ENCODE measurements at regions not wholly inside any gene's neighbourhood (a gene's known extent, or its start where the extent isn't known, plus 50 kb on each side); places are given as distances from the start of the nearest gene placed in this dataset.

DNA sequence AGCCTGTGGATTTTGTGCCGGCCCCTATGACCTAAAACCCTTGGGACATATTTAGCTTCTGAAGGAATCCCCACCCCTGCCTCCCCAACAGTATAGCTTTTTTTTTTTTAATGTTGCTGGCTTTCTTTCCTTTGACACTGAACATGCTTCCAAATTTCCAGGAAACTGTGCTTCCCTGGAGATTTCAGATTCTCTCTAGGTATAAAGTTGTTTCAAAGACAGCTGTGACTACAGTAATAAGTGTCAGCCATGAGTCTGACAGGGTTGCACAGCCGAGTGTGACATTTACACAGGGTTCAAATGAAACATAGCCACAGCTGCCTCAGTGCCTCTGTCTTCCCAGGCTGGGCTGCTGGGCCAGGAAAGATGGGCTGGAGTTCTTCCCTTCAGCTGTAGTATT, 466.6 kb upstream of the COBL start:
- no peak overlapping the region for H3K27ac ChIP-seq

DNA sequence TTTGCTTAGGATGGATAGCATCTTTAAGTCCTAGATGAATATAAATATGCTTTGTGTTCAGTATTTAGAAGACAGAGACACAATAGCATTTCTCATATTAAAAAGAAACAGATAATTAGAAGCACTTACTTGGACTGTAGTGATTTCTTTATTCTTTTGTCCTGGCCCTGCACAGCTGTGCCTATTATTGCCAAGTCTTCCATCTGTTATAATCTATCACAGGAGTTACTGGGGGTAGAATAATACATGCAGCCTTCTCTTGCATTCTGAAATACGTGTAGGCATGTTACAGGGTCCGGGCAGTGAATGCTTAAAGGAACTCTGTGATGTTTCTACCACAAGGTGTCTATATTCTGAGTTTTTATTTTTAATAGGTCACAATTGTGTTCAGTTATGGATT, 461.5 kb upstream of the COBL start:
- no peaks in the 10 kb centered on the region for H3K36me3 ChIP-seq
- no peaks in the 10 kb centered on the region for H3K9me3 ChIP-seq
- no peaks in the 10 kb centered on the region for H3K27me3 ChIP-seq (ENCODE audit: low read depth)
- H3K4me3 ChIP-seq: no peak overlapping the region
- ATAC-seq: no peak
- TF ChIP-seq, protein P1, sequence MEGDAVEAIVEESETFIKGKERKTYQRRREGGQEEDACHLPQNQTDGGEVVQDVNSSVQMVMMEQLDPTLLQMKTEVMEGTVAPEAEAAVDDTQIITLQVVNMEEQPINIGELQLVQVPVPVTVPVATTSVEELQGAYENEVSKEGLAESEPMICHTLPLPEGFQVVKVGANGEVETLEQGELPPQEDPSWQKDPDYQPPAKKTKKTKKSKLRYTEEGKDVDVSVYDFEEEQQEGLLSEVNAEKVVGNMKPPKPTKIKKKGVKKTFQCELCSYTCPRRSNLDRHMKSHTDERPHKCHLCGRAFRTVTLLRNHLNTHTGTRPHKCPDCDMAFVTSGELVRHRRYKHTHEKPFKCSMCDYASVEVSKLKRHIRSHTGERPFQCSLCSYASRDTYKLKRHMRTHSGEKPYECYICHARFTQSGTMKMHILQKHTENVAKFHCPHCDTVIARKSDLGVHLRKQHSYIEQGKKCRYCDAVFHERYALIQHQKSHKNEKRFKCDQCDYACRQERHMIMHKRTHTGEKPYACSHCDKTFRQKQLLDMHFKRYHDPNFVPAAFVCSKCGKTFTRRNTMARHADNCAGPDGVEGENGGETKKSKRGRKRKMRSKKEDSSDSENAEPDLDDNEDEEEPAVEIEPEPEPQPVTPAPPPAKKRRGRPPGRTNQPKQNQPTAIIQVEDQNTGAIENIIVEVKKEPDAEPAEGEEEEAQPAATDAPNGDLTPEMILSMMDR (IDR thresholded peaks at IDR 0.05): no peak
- intact Hi-C loops (cut with DNase I): no loop called here
- DNase-seq: no peak
- no peaks in the 10 kb centered on the region for H3K4me1 ChIP-seq
- H3K27ac ChIP-seq: no peak overlapping the region

More for the DNA sequence above, 466.6 kb upstream of the COBL start:
- Histone ChIP-seq H3K27me3 (ENCODE audit: low read depth) (no peaks in the 10 kb centered on the region), H3K4me1 (no peaks in the 10 kb centered on the region), H3K9me3 (no peaks in the 10 kb centered on the region), H3K36me3 (no peaks in the 10 kb centered on the region), H3K4me3 (no peak overlapping the region)
- intact Hi-C loops (cut with DNase I): no loop called here
- DNase-seq: no peak
- TF ChIP-seq, protein P1 (IDR thresholded peaks at IDR 0.05): no peak
- no peak for ATAC-seq

GRCh38 chr7:51774178-51774577, 457.6 kb upstream of the COBL start:
- H3K36me3 ChIP-seq: no peaks in the 10 kb centered on the region
- intact Hi-C loops (cut with DNase I): no loop called here
- ATAC-seq: no peak
- no peaks in the 10 kb centered on the region for H3K27me3 ChIP-seq (ENCODE audit: low read depth)
- H3K4me1 ChIP-seq: no peaks in the 10 kb centered on the region
- no peak for DNase-seq
- TF ChIP-seq, protein P1 (IDR thresholded peaks at IDR 0.05): no peak
- no peak overlapping the region for H3K4me3 ChIP-seq
- H3K9me3 ChIP-seq: no peaks in the 10 kb centered on the region
- H3K27ac ChIP-seq: no peak overlapping the region

- no peak for ATAC-seq
- TF ChIP-seq, protein P1 (IDR thresholded peaks at IDR 0.05): no peak
- Histone ChIP-seq H3K4me3 (no peak overlapping the region), H3K36me3 (no peaks in the 10 kb centered on the region), H3K27ac (no peak overlapping the region), H3K9me3 (no peaks in the 10 kb centered on the region), H3K27me3 (ENCODE audit: low read depth) (no peaks in the 10 kb centered on the region), H3K4me1 (no peaks in the 10 kb centered on the region)
- intact Hi-C loops (cut with DNase I): no loop called here
- no peak for DNase-seq
Measured at GRCh38 chr7:51772190-51772589, 455.6 kb upstream of the COBL start.

DNA sequence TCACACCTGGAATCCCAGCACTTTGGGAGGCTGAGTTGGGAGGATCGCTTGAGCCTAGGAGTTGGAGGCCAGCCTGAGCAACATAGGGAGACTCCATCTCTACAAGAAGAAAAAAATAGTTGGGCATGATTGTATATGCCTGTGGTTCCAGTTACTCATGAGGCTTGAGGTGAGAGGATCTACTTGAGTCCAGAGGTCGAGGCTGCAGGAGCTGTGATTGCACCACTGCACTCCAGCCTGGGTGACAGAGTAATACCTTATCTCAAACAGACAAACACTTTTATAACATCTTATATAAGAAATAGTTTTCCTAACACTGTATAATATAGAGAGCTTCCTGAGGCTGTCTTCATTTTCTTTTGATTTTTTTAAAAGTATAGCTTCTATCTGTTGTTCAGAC, 448.4 kb upstream of the COBL start:
- Histone ChIP-seq H3K27ac (no peak overlapping the region), H3K9me3 (no peaks in the 10 kb centered on the region), H3K36me3 (no peaks in the 10 kb centered on the region), H3K4me3 (no peak overlapping the region), H3K27me3 (ENCODE audit: low read depth) (no peaks in the 10 kb centered on the region), H3K4me1 (no peaks in the 10 kb centered on the region)
- TF ChIP-seq, protein P1 (IDR thresholded peaks at IDR 0.05): no peak
- ATAC-seq (no peak), DNase-seq (no peak)
- intact Hi-C loops (cut with DNase I): no loop called here

DNA sequence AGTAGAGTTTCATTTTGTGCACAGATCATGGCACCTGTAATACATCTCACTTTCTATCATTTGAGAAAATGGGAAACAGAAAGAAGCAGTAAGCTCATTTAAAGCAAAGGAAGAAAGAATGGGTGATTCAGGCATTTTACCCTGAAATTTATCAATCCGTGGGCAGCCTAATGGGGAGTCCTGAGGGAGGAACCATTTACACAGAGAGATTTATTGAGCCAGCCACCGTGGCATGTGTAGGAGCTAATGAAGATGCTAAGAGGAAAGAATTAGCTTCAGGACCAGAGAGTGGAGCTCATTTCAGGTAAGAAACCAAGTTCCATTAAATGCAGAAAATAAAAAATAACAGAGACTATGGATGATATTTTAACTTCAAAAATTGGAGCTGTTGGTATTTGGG, 443.4 kb upstream of the COBL start:
- no peaks in the 10 kb centered on the region for H3K36me3 ChIP-seq
- DNase-seq (no peak), ATAC-seq (no peak)
- no peak overlapping the region for H3K27ac ChIP-seq
- intact Hi-C loops (cut with DNase I): no loop called here
- H3K9me3 ChIP-seq: no peaks in the 10 kb centered on the region
- H3K4me1 ChIP-seq: no peaks in the 10 kb centered on the region
- TF ChIP-seq, protein P1 (IDR thresholded peaks at IDR 0.05): no peak
- H3K4me3 ChIP-seq: no peak overlapping the region
- H3K27me3 ChIP-seq (ENCODE audit: low read depth): no peaks in the 10 kb centered on the region
